ENCODE measurements at regions not wholly inside any gene's neighbourhood (a gene's known extent, or its start where the extent isn't known, plus 50 kb on each side); places are given as distances from the start of the nearest gene placed in this dataset.

GRCh38 chr13:33925563-33925962, 107.6 kb downstream of the RFC3 start:
- ATAC-seq, result no peak
- no peaks in the 10 kb centered on the region for H3K4me1 ChIP-seq
- no peaks in the 10 kb centered on the region for H3K27me3 ChIP-seq
- intact Hi-C loops (cut with DNase I), result no loop called here
- no peaks in the 10 kb centered on the region for H3K36me3 ChIP-seq
- DNase-seq, result no peak
- no peak overlapping the region for H3K4me3 ChIP-seq
- TF ChIP-seq CTCF (IDR thresholded peaks at IDR 0.05), result no peak
- whole genome bisulfite sequencing, 2 donors, result 61 to 86% methylated on average over 1 of the region's 1 CpG
- FAIRE-seq, result no peak
- H3K9me3 ChIP-seq, result no peaks in the 10 kb centered on the region
- no peak overlapping the region for H3K27ac ChIP-seq

GRCh38 chr13:33927315-33927714, 109.4 kb downstream of the RFC3 start:
- intact Hi-C loops (cut with DNase I), result no loop called here
- 62 to 80% methylated on average over 1 of the region's 1 CpG for WGBS, 2 donors
- ATAC-seq, result peak in 1 of 4 donors; percentile 20
- Histone ChIP-seq H3K27me3 (no peaks in the 10 kb centered on the region), H3K36me3 (no peaks in the 10 kb centered on the region), H3K9me3 (no peaks in the 10 kb centered on the region), H3K4me3 (no peak overlapping the region), H3K4me1 (no peaks in the 10 kb centered on the region), H3K27ac (no peak overlapping the region)
- FAIRE-seq, result no peak
- TF ChIP-seq CTCF (IDR thresholded peaks at IDR 0.05), result no peak
- DNase-seq, result no peak

- 75 to 82% methylated on average over 5 of the region's 5 CpGs for WGBS, 2 donors
- intact Hi-C loops (cut with DNase I), result loop anchor here in 1 of 3 donors (10.0 kb wide), 1 partner anchor 1223 kb away; no protein-coding TSS in a partner anchor
- DNase-seq (peak in 1 of 6 donors; percentile 15), ATAC-seq (peak in 3 of 4 donors; percentile 80 to 87 (median 82)), FAIRE-seq (no peak)
- Histone ChIP-seq H3K4me1 (peaks cover 5 to 11% (median 10%) of the 10 kb centered on the region in 3 donors), H3K36me3 (no peaks in the 10 kb centered on the region), H3K4me3 (no peak overlapping the region), H3K9me3 (no peaks in the 10 kb centered on the region), H3K27me3 (no peaks in the 10 kb centered on the region), H3K27ac (no peak overlapping the region)
- peak in 2 of 4 donors; percentile 15 to 23 for TF ChIP-seq CTCF (IDR thresholded peaks at IDR 0.05)
Measured at GRCh38 chr13:33931397-33932311, 113.7 kb downstream of the RFC3 start.

GRCh38 chr13:33932769-33933406, 114.9 kb downstream of the RFC3 start:
- intact Hi-C loops (cut with DNase I), result loop anchor here in 1 of 3 donors (10.0 kb wide), 1 partner anchor 1222 kb away; no protein-coding TSS in a partner anchor
- DNase-seq, result no peak
- Histone ChIP-seq H3K4me1 (peaks cover 5 to 11% (median 10%) of the 10 kb centered on the region in 3 donors), H3K4me3 (no peak overlapping the region), H3K27me3 (no peaks in the 10 kb centered on the region), H3K9me3 (no peaks in the 10 kb centered on the region), H3K36me3 (no peaks in the 10 kb centered on the region), H3K27ac (no peak overlapping the region)
- TF ChIP-seq CTCF (IDR thresholded peaks at IDR 0.05), result no peak
- WGBS, 2 donors, result 51 to 57% methylated on average over 3 of the region's 3 CpGs
- FAIRE-seq, result no peak
- no peak for ATAC-seq

Measured in pancreas (tissue), 10 donors.